Renal cortex interstitium (tissue), 11 donors: ENCODE measurements at regions not wholly inside any gene's neighbourhood (a gene's known extent, or its start where the extent isn't known, plus 50 kb on each side); places are given as distances from the start of the nearest gene placed in this dataset.

Source experiments
- DNase-seq, 11 donors: peaks; one replicate each; pipeline ENCODE4 v3.0.0-alpha.2; 2013; ENCODE audit warnings: low read depth in 9 of 11, low spot score in 4 of 11; ENCODE audit errors: extremely low read depth in 1 of 11

DNA sequence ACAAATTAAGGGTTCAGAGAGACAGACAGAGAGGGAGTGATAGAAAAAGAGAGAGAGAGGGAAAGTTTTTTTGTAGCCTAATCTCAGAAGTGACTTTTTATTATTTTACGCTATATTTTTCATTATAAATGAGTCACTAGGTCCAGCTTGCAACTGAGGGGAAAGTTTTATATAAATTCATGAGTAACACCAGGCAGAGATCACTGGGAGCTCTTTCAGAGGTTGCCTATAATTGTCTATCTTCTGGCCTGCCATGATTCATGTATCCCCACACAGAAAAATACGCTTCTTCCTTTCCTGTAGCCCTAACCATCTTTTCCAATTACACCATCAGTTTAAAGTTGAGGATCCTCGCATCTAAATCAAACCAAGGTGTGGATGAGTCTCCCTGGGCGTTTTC lies 467.9 kb downstream of the SLITRK1 start:
- DNase-seq, result no peak

DNA sequence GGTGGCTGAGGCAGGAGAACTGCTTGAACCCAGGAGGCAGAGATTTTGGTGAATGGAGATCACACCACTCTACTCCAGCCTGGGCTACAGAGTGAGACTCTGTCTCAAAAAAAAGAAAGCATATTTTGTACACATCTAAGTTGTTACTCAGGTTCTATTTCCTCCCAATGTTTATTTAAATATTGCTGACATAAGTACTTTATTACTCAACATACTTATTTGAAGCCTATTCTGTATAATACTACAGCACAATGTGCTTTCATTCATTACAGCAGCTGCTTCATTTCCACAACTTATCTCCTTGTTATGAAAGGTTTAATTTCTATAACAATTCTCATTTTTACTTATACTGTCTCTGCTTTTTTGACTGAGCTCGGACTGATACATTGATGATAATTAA lies 495.7 kb downstream of the SLITRK1 start:
- no peak for DNase-seq

DNA sequence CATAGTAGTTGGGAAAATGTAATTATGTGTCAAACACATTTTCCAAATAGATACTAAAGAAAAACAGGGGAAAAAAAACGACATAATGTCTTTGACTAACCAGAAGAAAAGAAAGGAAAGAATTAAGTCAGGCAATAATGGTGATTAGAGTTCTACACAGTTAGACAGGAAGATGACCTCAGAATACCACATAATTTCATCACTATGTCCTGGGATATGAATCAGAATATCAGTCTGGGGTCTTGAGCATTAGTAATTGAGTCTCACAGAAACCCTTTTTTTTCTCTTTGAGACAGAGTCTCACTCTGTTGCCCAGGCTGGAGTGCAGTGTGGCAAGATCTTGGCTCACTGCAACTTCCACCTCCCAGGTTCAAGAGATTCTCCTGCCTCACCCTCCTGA lies 503.4 kb downstream of the SLITRK1 start:
- DNase-seq, result no peak

DNA sequence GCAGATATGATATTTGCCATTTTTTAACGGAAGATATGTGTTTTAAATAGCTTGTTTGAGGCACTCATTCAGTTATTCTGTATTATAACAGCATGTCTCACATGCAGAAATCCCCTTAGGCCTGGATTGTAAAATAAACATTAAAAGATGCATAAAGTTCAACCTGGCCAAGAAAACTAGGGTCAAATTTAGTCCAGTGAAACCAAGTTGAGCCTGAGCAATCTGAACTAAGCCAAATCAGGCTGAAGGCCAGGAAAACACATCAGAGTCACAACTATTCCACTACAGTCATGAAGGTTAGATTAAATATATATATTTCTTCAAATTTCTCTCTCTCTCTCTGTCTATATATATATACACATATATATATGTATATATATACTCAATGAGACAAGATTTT lies 504.8 kb downstream of the SLITRK1 start:
- DNase-seq, result no peak

DNA sequence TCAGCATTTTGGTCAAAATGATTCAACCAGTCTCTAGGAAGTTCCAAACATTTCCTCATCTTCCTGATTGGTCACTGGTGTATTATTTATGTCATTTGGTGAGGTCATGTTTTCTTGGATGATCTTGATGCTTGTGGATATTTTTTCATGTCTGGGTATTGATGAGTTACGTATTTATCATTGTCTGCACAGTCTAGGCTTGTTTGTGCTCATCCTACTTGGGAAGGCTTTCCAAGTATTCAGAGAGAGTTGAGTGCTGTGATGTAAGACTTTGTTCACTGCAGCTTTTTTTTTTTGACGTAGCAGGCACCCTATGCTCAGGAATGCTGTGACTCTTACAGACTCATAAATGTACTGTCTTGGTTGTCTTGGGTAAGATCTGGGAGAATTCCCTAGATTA lies 509.5 kb downstream of the SLITRK1 start:
- no peak for DNase-seq

DNA sequence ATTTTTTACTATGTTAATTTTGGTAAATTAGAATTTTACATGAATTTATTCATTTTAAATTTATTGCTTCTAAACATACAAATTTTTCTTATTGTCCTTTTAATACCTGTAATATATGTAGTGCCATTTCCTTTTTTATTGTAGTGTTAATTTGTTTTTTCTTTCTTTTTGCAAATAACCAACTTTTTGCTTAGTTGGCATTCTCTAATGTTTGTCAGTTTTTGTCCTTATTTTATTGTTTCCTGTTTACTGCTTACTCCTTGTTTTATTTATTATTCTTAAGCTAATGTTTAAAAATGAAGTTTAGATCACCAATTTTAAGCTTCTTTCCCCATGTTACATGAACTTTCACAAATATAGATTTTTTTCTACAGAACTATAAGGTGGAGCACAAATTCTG lies 516.6 kb downstream of the SLITRK1 start:
- DNase-seq, result no peak

DNA sequence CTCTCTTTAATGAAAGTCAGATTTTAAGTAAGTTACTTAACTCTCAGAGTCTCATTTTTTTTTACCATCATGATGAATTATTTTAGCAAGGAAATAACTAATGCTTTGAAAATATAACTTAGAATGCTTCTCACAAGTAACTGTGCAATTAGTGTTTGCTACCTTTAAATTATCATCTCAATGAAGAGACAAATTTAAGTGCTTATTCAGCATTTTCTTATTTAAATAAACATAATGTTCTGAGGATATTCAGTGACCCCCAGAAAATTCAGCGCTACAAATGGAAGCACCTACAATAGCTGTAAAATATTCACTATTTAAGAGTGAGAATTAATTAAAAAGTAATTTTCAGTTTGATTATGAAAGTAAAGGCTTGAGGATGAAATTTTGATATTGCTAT lies 527.2 kb downstream of the SLITRK1 start:
- DNase-seq, result no peak

DNA sequence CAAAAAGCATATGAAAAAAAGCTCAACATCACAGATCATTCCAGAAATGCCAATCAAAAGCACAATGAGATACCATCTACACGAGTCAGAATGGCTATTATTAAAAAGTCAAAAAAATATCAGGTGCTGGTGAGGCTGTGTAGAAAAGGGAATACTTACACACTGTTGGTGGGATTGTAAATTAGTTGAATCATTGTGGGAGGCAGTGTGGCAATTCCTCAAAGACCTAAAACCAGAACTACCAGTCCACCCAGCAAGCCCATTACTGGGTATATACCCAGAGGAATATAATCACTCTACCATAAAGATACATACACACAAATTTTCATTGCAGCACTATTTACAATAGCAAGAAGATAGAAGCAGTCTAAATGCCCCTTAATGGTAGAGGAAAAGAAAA lies 529.9 kb downstream of the SLITRK1 start:
- DNase-seq, result no peak

DNA sequence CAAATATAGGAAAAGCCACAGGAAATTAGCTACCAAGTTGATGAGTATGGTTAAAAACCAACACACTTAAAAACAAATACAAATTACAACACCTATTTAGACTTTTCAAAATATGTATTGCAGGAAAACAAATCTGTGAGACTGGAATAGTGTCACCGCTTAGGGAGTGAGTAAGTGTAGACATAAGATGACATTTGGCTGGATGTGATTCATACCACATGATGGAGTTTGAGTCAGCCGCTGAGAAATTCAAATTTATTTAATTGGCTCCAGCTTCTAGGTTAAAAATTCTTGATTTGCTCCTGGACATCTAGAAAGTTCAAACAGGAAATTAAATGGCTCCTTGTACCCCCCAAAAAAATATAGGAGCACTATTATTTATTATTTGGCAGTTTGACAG lies 531.7 kb downstream of the SLITRK1 start:
- DNase-seq, result no peak

DNA sequence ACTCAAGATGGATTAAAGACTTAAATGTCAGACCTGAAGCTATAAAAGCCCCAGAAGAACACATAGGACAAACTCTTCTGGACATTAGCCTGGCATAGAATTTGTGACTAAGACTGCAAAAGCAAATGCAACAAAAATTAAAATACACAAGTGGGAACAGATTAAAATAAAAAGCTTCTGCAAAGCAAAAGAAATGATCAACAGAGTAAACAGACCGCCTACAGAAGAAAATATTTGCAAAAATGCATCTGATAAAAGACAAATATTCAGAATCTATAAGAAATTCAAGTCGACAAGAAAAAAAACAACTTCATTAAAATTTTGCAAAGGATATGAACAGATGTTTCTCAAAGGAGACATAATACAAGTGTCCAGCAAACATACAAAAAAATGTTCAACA lies 537.8 kb downstream of the SLITRK1 start:
- no peak for DNase-seq

DNA sequence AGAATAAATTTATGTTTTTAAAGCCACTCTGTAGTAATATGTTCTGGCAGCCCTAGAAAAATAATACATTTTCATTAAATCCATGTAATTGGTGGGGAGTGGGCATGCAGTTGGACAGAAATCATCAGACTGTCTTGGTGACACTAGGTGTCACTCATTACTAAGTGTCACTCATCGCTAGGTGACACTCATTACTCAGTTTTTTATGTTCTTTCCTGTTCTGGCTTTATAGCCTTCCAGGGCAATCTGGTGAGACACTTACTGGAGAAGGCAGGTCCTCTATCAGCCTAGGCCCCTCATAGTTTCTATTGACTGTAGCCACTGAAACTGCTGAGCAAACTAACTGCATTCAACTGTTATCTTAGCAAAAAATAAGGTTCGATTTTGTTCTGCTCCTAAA lies 542.1 kb downstream of the SLITRK1 start:
- no peak for DNase-seq

DNA sequence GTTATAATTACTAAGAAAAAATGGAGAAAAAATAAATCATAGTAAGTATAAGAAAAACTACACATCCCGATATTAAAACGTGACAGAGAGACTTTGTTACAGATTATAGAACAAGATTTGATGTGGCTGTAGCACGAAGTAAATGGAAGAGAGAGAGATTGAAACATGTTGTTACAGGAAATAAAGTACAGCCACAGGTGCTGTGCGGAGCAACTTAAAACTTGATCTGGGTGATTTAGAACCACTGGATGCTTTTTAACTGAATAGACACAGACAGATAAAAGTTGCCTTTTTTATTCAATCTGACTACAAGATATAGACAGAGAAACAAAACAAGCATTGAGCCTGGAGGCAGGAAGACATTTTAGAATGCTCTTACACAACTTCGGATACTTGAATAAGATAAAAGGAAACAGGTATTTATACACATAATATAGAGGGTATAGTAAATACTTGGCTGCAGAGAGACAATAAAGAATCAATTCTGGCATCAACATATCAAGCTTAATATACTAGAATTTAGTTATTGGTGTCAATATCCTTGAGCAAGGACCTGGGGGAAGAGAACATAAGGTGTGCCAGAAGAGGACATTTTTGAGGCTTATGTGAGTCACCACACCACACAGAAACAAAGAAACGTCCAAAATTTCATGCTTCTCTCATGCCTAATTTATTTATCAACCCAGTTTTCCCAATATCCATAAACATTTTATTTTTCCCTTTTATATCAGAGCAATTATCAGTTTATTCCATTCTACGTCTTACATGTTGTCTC lies 548.5 kb downstream of the SLITRK1 start:
- DNase-seq, result no peak

DNA sequence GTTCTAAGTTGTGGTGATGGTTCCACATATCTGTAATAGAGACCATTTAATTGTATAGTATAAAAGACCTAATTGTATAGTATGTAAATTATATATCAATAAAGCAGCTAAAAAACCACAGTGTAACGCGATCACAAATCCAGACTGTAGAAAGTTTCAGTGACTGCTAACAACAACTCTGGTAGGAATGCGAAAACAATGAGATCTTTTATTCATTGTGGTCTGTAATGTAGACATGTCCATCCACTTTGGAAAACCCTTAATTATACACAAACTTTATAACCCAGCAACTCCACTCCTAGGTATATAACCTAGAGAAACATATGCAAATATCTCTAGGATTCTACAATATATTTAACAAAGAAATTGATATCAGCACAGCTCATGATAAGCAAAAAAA lies 549.5 kb downstream of the SLITRK1 start:
- DNase-seq, result no peak

DNA sequence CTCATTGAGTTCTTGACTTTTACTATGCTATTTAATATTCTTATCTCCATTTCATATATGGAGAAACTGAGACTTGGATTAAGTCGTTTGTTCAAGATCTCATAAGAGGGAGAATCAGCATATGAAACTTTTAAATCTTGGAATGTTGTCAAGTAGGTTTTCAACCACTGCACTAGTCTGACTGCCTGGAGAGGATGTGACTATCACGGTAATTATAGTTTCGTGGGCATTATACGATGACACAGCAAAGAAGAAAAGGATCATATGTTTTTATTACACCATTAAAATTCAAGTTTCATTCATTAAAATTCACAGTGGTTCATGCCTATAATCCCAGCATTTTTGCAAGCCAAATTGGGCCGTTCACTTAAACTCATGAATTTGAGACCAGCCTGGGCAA lies 555.2 kb downstream of the SLITRK1 start:
- no peak for DNase-seq

DNA sequence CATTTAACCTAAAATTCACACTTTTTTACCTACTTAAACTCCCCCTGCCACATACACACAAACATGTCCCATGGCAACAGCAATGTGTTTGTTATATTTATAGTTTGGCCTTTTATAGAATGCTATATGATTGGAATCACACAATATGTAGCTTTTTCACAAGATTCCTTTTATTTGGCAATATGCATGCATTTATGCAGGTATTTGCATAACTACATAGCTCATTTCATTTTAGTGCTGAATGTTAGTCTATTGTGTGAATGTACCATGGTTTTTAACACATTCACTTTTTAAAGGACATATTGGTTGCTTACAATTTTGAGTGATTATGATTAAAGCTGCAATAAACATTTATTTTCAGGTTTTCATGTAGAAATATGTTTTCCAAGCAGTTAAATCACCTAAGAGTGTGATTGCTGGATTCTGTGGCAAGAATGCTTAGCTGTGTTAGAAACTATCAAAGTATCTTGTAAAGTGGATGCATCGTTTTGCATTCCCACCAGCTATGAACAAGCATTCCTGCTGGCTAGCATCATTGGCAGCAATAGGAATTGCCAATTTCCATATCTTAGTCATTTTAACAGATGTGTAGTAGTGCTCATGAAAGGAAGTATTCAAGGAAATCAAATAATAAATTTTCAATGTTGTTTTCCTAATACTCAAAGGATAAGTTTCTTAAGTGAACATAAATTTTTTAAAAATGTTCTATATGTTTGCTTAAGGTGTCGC lies 557.0 kb downstream of the SLITRK1 start:
- DNase-seq, result no peak

DNA sequence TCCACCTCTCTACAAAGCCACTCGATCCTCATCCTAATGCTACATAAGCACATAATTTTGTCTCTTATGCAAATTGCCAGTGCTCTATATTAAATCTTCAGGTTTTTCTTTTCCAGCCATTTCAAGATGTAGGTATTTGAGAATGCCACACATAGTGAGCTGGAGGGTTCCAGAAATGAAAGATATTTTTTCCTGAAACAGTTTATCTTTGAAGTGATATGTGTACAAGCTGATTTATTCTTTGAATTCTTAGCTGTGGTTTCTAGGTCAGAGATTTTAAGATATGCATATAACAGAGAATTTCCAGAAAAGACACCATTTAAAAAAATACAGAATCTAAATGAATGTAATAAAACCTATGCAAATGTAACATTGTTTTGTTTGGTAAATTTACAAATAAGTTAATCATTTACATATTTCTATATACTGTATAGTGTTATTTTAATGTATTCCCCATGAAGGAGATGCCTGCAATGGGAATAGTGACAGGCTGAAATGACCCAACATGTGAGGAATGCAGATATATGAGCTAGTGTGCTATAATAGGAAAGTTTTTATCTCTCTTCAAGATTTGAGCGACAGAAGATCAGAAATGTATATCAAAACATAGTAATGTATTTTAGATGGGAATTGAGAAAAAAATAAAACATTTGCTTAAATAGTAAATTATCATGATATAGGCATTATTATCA lies 570.2 kb downstream of the SLITRK1 start:
- DNase-seq, result no peak

DNA sequence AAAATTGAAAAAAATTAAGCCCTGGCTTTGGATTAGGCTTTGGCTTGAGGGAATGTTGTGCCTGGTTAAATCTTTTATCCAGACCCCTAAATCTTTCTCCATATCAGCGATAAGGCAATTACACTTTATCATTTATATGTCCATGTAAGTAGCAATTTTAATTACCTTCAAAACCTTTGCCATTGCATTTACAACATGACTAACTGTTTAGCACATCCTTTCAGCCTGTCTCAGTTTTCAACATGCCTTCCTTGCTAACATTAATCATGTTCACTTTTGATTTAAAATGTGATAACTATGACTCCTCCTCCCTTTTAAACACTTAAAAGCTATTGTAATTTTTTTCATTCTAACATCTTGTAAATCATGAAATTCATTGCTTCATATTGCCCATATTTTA lies 583.7 kb downstream of the SLITRK1 start:
- no peak for DNase-seq

DNA sequence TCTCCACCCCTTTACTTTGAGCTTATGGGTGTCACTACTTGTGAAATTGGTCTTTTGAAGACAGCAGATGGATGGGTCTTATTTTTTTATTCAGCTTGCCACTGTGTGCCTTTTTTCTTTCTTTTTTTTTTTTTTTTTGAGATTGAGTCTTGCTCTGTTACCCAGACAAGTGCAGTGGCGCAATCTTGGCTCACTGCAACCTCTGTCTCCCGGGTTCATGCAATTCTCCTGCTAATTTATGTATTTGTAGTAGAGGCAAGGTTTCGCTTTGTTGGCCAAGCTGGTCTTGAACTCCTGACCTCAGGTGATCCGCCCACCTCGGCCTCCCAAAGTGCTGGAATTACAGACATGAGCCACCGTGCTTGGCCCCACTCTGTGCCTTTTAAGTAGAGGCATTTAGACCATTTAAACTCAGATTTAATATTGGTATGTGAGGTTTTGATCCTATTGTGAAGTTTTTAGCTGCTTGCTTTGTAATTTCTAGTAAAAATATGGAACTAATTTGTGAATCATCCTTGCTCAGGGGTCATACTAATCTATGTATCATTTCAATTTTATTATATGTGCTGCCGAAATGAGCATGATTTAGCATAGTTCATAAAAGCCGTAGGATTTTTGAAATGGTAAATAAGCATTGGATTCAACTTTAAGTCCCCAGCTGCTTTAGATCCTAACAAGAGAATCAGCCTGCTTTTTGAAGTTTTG lies 584.5 kb downstream of the SLITRK1 start:
- no peak for DNase-seq

DNA sequence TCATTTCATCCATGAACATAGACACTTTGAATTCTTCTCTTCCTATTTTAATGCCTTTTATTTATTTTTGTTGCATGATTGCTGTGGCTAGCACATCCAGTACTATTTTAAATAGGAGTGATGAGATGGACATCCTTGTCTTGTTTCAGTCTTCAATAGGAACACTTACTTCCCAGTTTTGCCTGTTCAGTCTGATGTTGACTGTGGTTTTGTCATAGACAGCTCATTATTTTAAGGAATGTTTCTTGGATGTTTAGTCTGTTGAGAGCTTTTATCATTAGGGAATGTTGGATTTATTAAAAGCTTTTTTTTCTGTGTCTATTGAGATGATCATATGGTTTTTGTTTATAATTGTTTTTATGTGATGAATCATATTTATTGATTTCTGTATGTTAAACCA lies 586.6 kb downstream of the SLITRK1 start:
- no peak for DNase-seq

DNA sequence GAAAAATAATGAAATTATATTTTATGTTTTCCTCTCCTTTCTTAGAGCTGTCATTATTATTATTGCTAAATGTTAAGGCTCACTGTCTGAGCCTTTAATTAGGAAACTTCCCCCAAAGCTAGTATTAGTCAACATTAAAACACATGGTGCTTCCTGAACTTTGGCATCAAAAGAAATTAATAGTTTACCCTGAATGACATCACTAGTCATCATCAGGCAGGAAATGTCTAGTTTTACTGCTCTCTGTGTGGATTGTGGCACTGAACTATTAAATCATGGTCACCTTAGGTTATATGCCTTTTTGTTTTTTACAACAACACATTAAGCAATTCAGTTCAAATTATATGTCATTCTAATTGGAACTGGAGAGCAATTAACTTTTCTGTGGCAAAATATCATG lies 595.5 kb downstream of the SLITRK1 start:
- no peak for DNase-seq
